GM20000 (cell line): ENCODE measurements at regions not wholly inside any gene's neighbourhood (a gene's known extent, or its start where the extent isn't known, plus 50 kb on each side); places are given as distances from the start of the nearest gene placed in this dataset.

ENCODE experiments used
- DNase-seq: peaks from one replicate; pipeline ENCODE4 v3.0.0; 2012; ENCODE audit warnings: low spot score
- CTCF ChIP-seq: IDR thresholded peaks from 2 replicates; pipeline ENCODE4 v1.5.1; 2012; ENCODE audit warnings: mild to moderate bottlenecking, control low read depth; ENCODE audit errors: extremely low read depth, missing control alignments

GRCh38 chr15:47640901-47641300, 76.4 kb upstream of the SEMA6D start:
- no peak for TF ChIP-seq CTCF
- no peak for DNase-seq

- no peak for DNase-seq
Observed at GRCh38 chr15:47644722-47645121, 72.6 kb upstream of the SEMA6D start.

GRCh38 chr15:47650564-47650963, 66.7 kb upstream of the SEMA6D start:
- DNase-seq = no peak
- TF ChIP-seq CTCF = no peak

More at GRCh38 chr15:47644722-47645121, 72.6 kb upstream of the SEMA6D start:
- no peak for TF ChIP-seq CTCF

- DNase-seq = no peak
- no peak for TF ChIP-seq CTCF
Observed at GRCh38 chr15:47652328-47652727, 65.0 kb upstream of the SEMA6D start.

GRCh38 chr15:47652844-47653243, 64.5 kb upstream of the SEMA6D start:
- no peak for DNase-seq
- TF ChIP-seq CTCF = no peak

- DNase-seq = no peak
- TF ChIP-seq CTCF = no peak
Observed at GRCh38 chr15:47661661-47662180, 55.6 kb upstream of the SEMA6D start.

- TF ChIP-seq CTCF = no peak
Observed at GRCh38 chr15:47663101-47663500, 54.2 kb upstream of the SEMA6D start.

More at GRCh38 chr15:47663101-47663500, 54.2 kb upstream of the SEMA6D start:
- DNase-seq = no peak
